Prostate gland (tissue), 2 donors: ENCODE measurements at regions not wholly inside any gene's neighbourhood (a gene's known extent, or its start where the extent isn't known, plus 50 kb on each side); places are given as distances from the start of the nearest gene placed in this dataset.

Experiments used
- CTCF ChIP-seq, 4 experiments: fragments of 200-600 bp in 2 of 4; fragments of 450-650 bp in 2 of 4; sonication (generic) in 2 of 4; IDR thresholded peaks; 1 replicate in 3 of 4; 2 replicates in 1 of 4; pipeline ENCODE4 v1.5.1; 2016 to 2019; ENCODE audit warnings: antibody characterized with exemption in 4 of 4, mild to moderate bottlenecking in 2 of 4, moderate library complexity in 2 of 4
- POLR2AphosphoS5 ChIP-seq: sonication (generic); formaldehyde crosslinking; IDR thresholded peaks from one replicate; pipeline ENCODE4 v1.6.1; 2017; ENCODE audit warnings: antibody characterized with exemption

- no peak for TF ChIP-seq POLR2AphosphoS5
- TF ChIP-seq CTCF (IDR thresholded peaks at IDR 0.05), result no peak
Observed at GRCh38 chr6:58073263-58073662, 755.8 kb downstream of the PRIM2 start.
